Kidney (tissue), 13 donors: ENCODE measurements at regions not wholly inside any gene's neighbourhood (a gene's known extent, or its start where the extent isn't known, plus 50 kb on each side); places are given as distances from the start of the nearest gene placed in this dataset.

ENCODE experiments used
- DNase-seq, 5 donors: peaks; one replicate each; pipeline ENCODE4 v3.0.0-alpha.2; 2013 to 2020
- FAIRE-seq: peaks from 2 replicates; lab custom pipeline; 2012; peaks lifted over from hg19 to GRCh38; lab: Jason Lieb, UNC
- H3K27ac ChIP-seq, 2 donors: one replicate each; pipeline ENCODE4 v1.7.0; 2013; ENCODE audit warnings: low read depth in 2 of 2, low read length in 2 of 2, inconsistent platforms in 1 of 2
- H3K27me3 ChIP-seq: one replicate; pipeline ENCODE4 v1.7.1; 2013; ENCODE audit warnings: low read length, inconsistent platforms; ENCODE audit not compliant: control insufficient read depth, insufficient read depth
- H3K36me3 ChIP-seq, 3 donors: one replicate each; pipeline versions ENCODE4 v1.7.0 to v1.7.1; 2013; ENCODE audit warnings: low read length in 3 of 3, control low read depth in 1 of 3, inconsistent platforms in 1 of 3; ENCODE audit not compliant: insufficient read depth in 3 of 3, control insufficient read depth in 2 of 3
- H3K4me1 ChIP-seq, 3 donors: one replicate each; pipeline versions ENCODE4 v1.7.0 to v1.7.1; 2013; ENCODE audit warnings: low read length in 3 of 3, inconsistent platforms in 1 of 3, low read depth in 1 of 3; ENCODE audit not compliant: control insufficient read depth in 2 of 3, insufficient read depth in 2 of 3
- H3K4me3 ChIP-seq, 3 donors: one replicate each; pipeline versions ENCODE4 v1.7.0 to v1.8.1; 2013; ENCODE audit warnings: low read length in 3 of 3, control low read depth in 1 of 3, inconsistent platforms in 1 of 3
- H3K9ac ChIP-seq, 3 donors: one replicate each; pipeline versions ENCODE4 v1.7.0 to v1.7.1; 2013; ENCODE audit warnings: low read length in 3 of 3, control low read depth in 1 of 3, inconsistent platforms in 1 of 3
- H3K9me3 ChIP-seq, 3 donors: one replicate each; pipeline versions ENCODE4 v1.7.0 to v1.7.1; 2013; ENCODE audit warnings: low read length in 3 of 3, control low read depth in 1 of 3, inconsistent platforms in 1 of 3; ENCODE audit not compliant: control insufficient read depth in 2 of 3, insufficient read depth in 1 of 3
- intact Hi-C: fragments of 100-400 bp; cut with DNase I; formaldehyde crosslinking; loops from one replicate; pipeline ENCODE4 v1.11.1; 2022
- TF ChIP-seq, protein P1 (sequence below): IDR thresholded peaks from 3 replicates; pipeline ENCODE4 v1.5.1; 2012; ENCODE audit warnings: mild to moderate bottlenecking, moderate library complexity, borderline replicate concordance; ENCODE audit not compliant: insufficient read depth; ENCODE audit errors: extremely low read depth
- donor health status: control.
- donor health status: control.
- donor health status: control.
- donor health status: control.
- donor health status: control.
- donor health status: DM: yes; HTN: yes; CAD: no.
- donor health status: Normal renal cell carcinoma (clear cell type).

DNA sequence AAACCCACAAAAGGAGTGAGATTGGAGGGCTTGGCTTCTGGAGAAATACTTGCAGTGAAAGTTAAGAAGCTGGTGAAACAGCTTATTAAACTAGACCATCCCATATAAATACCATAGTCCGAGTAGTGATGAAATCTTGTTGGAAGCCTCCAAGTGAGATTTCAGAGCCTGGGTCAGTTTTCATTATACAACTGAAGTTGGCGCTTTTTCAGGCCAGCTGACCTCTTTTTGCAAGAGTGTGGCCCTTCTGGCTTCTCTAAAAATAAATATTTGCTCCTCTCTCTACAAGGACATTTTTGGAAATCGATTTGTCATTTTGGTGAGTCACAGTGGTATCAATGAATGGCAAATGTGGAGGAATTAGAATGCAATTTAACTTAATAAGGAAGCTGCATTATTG, 51.2 kb upstream of the THRB start:
- H3K27ac ChIP-seq, result no peak overlapping the region
- no peak overlapping the region for H3K9ac ChIP-seq
- no peaks in the 10 kb centered on the region for H3K27me3 ChIP-seq
- no peaks in the 10 kb centered on the region for H3K4me1 ChIP-seq
- peak in 1 of 5 donors; percentile 31 for DNase-seq
- FAIRE-seq, result no peak
- H3K9me3 ChIP-seq, result no peaks in the 10 kb centered on the region
- TF ChIP-seq, protein P1, sequence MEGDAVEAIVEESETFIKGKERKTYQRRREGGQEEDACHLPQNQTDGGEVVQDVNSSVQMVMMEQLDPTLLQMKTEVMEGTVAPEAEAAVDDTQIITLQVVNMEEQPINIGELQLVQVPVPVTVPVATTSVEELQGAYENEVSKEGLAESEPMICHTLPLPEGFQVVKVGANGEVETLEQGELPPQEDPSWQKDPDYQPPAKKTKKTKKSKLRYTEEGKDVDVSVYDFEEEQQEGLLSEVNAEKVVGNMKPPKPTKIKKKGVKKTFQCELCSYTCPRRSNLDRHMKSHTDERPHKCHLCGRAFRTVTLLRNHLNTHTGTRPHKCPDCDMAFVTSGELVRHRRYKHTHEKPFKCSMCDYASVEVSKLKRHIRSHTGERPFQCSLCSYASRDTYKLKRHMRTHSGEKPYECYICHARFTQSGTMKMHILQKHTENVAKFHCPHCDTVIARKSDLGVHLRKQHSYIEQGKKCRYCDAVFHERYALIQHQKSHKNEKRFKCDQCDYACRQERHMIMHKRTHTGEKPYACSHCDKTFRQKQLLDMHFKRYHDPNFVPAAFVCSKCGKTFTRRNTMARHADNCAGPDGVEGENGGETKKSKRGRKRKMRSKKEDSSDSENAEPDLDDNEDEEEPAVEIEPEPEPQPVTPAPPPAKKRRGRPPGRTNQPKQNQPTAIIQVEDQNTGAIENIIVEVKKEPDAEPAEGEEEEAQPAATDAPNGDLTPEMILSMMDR, result no peak
- no peaks in the 10 kb centered on the region for H3K36me3 ChIP-seq
- intact Hi-C loops, result no loop called here
- no peak overlapping the region for H3K4me3 ChIP-seq

DNA sequence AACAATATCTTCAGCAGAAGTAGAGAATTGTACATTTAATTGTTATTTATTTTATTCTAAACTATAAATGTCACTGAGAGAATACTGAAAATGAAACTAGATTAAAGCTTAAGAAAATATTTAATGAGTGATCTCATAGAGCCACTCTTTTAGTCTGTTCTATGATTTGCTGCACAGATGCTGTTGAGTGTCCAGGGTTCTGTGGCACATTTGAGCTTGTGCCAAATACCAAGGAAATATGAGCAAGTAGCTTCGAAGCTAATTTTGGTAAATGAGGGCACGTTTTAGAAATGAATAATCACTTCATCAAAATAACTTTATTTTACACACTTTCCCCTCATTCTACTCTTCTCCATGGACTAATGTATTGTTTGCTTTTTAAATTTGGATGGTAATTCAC, 53.6 kb upstream of the THRB start:
- Histone ChIP-seq H3K4me3 (no peak overlapping the region), H3K27ac (no peak overlapping the region), H3K4me1 (no peaks in the 10 kb centered on the region), H3K9ac (no peak overlapping the region), H3K27me3 (no peaks in the 10 kb centered on the region), H3K9me3 (no peaks in the 10 kb centered on the region), H3K36me3 (no peaks in the 10 kb centered on the region)
- intact Hi-C loops, result no loop called here
- TF ChIP-seq, protein P1, result no peak
- DNase-seq (no peak), FAIRE-seq (no peak)

DNA sequence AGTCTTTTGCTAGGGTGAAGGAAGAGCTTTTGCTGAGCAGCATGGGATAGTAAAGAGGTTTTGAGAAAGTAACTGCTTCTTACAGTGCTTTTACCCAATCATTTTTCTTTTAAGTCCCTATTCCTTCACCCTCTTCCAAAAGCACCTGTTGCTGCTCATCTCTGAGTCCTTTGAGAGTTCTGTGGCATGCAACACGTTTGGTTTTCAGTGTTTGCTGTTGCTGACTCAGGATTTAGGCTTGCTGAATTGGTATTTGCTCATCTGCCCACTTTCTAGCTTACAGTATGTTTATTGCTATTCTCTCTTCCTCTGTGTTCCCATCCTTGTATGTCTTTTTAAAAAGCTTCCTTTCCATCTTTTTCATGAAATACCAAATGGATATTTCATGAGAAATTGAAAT, 55.9 kb upstream of the THRB start:
- Histone ChIP-seq H3K9me3 (no peaks in the 10 kb centered on the region), H3K27me3 (no peaks in the 10 kb centered on the region), H3K4me1 (no peaks in the 10 kb centered on the region), H3K27ac (no peak overlapping the region), H3K36me3 (no peaks in the 10 kb centered on the region), H3K4me3 (no peak overlapping the region), H3K9ac (no peak overlapping the region)
- intact Hi-C loops, result no loop called here
- FAIRE-seq (no peak), DNase-seq (no peak)
- TF ChIP-seq, protein P1, result no peak

DNA sequence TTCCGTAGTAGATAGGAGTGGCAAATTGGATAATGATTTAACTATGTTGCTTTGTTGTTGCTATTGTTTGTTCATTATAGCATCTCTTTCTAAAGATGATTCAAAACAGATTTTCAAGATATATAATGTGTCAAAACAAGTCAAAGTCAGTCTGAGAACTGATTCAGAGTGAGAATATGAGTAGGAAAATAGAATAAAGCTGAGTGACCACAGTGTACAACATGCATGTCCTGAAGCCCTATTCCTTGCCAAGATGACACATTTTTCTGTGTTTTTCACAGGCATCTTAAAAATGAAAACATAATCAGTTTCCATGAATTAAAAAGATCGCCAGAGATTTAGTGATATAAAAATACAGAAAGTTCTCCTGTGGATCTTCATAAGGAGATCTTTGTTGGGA, 57.0 kb upstream of the THRB start:
- intact Hi-C loops, result no loop called here
- Histone ChIP-seq H3K4me1 (no peaks in the 10 kb centered on the region), H3K27ac (no peak overlapping the region), H3K9me3 (no peaks in the 10 kb centered on the region), H3K27me3 (no peaks in the 10 kb centered on the region), H3K4me3 (no peak overlapping the region), H3K9ac (no peak overlapping the region), H3K36me3 (no peaks in the 10 kb centered on the region)
- TF ChIP-seq, protein P1, result no peak
- DNase-seq, result no peak
- no peak for FAIRE-seq
